ENCODE measurements at regions not wholly inside any gene's neighbourhood (a gene's known extent, or its start where the extent isn't known, plus 50 kb on each side); places are given as distances from the start of the nearest gene placed in this dataset.

GRCh38 chr2:103880081-103880834 is 973.7 kb upstream of the POU3F3 start:
- DNase-seq = no peak
- Histone ChIP-seq H3K27ac (ENCODE audit: insufficient read length, low read depth, low read length) (no peak overlapping the region), H2BK12ac (ENCODE audit: insufficient read length, low read depth, low read length) (no peak overlapping the region), H2AK5ac (ENCODE audit: insufficient read length, low read length) (no peak overlapping the region), H3K4me2 (ENCODE audit: insufficient read depth, insufficient read length, low read length) (no peak overlapping the region), H3T11ph (ENCODE audit: low read length) (no peak overlapping the region), H3K4me1 (ENCODE audit: insufficient read depth, low read length) (no peaks in the 10 kb centered on the region; the same call in 1 of the 2 replicates), H3K27me3 (ENCODE audit: insufficient read depth, low read length) (no peaks in the 10 kb centered on the region; the same call in 1 of the 2 replicates), H4K91ac (ENCODE audit: insufficient read length, low read depth, low read length) (no peak overlapping the region), H3K9me3 (ENCODE audit: control insufficient read depth, low read depth, low read length) (no peaks in the 10 kb centered on the region), H3K14ac (ENCODE audit: insufficient read depth, low read length) (no peak overlapping the region), H2BK5ac (ENCODE audit: insufficient read length, low read length) (no peak overlapping the region), H3K23me2 (ENCODE audit: insufficient read length, low read depth, low read length, poor library complexity, severe bottlenecking) (no peaks in the 10 kb centered on the region), H2AFZ (ENCODE audit: low read length) (no peak overlapping the region), H3K9ac (ENCODE audit: extremely low read depth, insufficient read length, low read length) (no peak overlapping the region), H3K79me2 (ENCODE audit: insufficient read depth, low read length) (no peaks in the 10 kb centered on the region), H2BK15ac (ENCODE audit: low read depth, low read length) (no peak overlapping the region), H4K8ac (replicated peaks; ENCODE audit: insufficient read length, low read depth, low read length) (no peak overlapping the region), H4K20me1 (ENCODE audit: control insufficient read depth, insufficient read depth, insufficient read length) (no peaks in the 10 kb centered on the region), H3K4ac (ENCODE audit: low read depth, low read length) (no peak overlapping the region), H3K23ac (ENCODE audit: insufficient read length, low read depth, low read length) (no peak overlapping the region), H2BK120ac (ENCODE audit: low read depth, low read length, poor library complexity, severe bottlenecking) (no peak overlapping the region), H3K79me1 (ENCODE audit: insufficient read depth, low read depth, low read length, poor library complexity, severe bottlenecking) (no peaks in the 10 kb centered on the region), H4K5ac (ENCODE audit: insufficient read length, low read depth, low read length) (no peak overlapping the region), H3K18ac (ENCODE audit: insufficient read length, low read depth, low read length) (no peak overlapping the region), H2BK20ac (ENCODE audit: low read depth, low read length, poor library complexity, severe bottlenecking) (no peak overlapping the region), H3K56ac (ENCODE audit: insufficient read length, low read depth, low read length) (no peak overlapping the region)
- no peak overlapping the region for H3K4me3 Mint-ChIP-seq
- peaks cover 3 to 10% of the 10 kb centered on the region in 2 experiments for H3K4me1 Mint-ChIP-seq
- H3K27ac Mint-ChIP-seq = no peak overlapping the region
- TF ChIP-seq CTCF (conservative IDR thresholded peaks at IDR 0.05) = no peak
- no peaks in the 10 kb centered on the region; the same call in 1 of the 2 replicates for H3K27me3 Mint-ChIP-seq (ENCODE audit: low read depth)
- H3K36me3 Mint-ChIP-seq (ENCODE audit: insufficient read depth in 1 of 3, low read depth in 3 of 3) = no peaks in the 10 kb centered on the region
- no CpG with 5 or more reads among the region's 4 CpGs for WGBS (ENCODE audit: extremely low coverage, insufficient read length, low lambda C conversion rate)
- H3K9me3 Mint-ChIP-seq = no peaks in the 10 kb centered on the region

Measured in H9 (cell line).